ENCODE measurements at regions not wholly inside any gene's neighbourhood (a gene's known extent, or its start where the extent isn't known, plus 50 kb on each side); places are given as distances from the start of the nearest gene placed in this dataset.

- Mint-ChIP-seq H3K4me1 (peaks cover 0 to 11% (median 0%) of the 10 kb centered on the region in 7 donors), H3K27me3 (peaks cover 12 to 67% (median 44%) of the 10 kb centered on the region in 5 donors), H3K27ac (no peak overlapping the region), H3K36me3 (peaks cover 0 to 7% (median 3%) of the 10 kb centered on the region in 5 donors), H3K9me3 (peaks cover 0 to 7% (median 3%) of the 10 kb centered on the region in 11 donors), H3K4me3 (no peak overlapping the region)
- ATAC-seq (no peak), DNase-seq (no peak)
- ChIA-PET POLR2A (no interaction called here), CTCF (no interaction called here)
- Histone ChIP-seq H3K9me3 (ENCODE audit: control insufficient read depth in 2 of 3, low read length in 3 of 3) (no peaks in the 10 kb centered on the region), H3K36me3 (ENCODE audit: control insufficient read depth in 2 of 3, insufficient read depth in 3 of 3, low read length in 3 of 3) (no peaks in the 10 kb centered on the region), H3K4me3 (ENCODE audit: low read length) (no peak overlapping the region), H3K27me3 (ENCODE audit: control insufficient read depth in 2 of 2, insufficient read depth in 2 of 2, low read length in 2 of 2) (no peaks in the 10 kb centered on the region), H3K4me1 (ENCODE audit: control insufficient read depth in 2 of 2, insufficient read depth in 2 of 2, low read length in 2 of 2) (no peaks in the 10 kb centered on the region), H3K27ac (ENCODE audit: low read depth, low read length) (no peak overlapping the region)
- intact Hi-C loops (cut with micrococcal nuclease), result no loop called here
These were observed 50.3 kb downstream of the RBFOX3 start for GRCh38 chr17:79560527-79560926.

GRCh38 chr17:79559111-79559887 lies 51.6 kb downstream of the RBFOX3 start:
- no peak overlapping the region for H3K4me3 Mint-ChIP-seq
- no peak overlapping the region for H3K27ac Mint-ChIP-seq
- H3K36me3 Mint-ChIP-seq, result peaks cover 0 to 10% (median 3%) of the 10 kb centered on the region in 5 donors
- ATAC-seq (no peak), DNase-seq (no peak)
- H3K4me1 Mint-ChIP-seq, result peaks cover 0 to 11% (median 0%) of the 10 kb centered on the region in 7 donors
- POLR2A ChIA-PET, result no interaction called here
- intact Hi-C loops (cut with micrococcal nuclease), result no loop called here
- no peaks in the 10 kb centered on the region for H3K9me3 ChIP-seq (ENCODE audit: control insufficient read depth in 2 of 3, low read length in 3 of 3)
- no peaks in the 10 kb centered on the region for H3K36me3 ChIP-seq (ENCODE audit: control insufficient read depth in 2 of 3, insufficient read depth in 3 of 3, low read length in 3 of 3)
- H3K27me3 ChIP-seq (ENCODE audit: control insufficient read depth in 2 of 2, insufficient read depth in 2 of 2, low read length in 2 of 2), result no peaks in the 10 kb centered on the region
- H3K4me3 ChIP-seq (ENCODE audit: low read length), result no peak overlapping the region
- H3K4me1 ChIP-seq (ENCODE audit: control insufficient read depth in 2 of 2, insufficient read depth in 2 of 2, low read length in 2 of 2), result no peaks in the 10 kb centered on the region
- CTCF ChIA-PET, result no interaction called here
- H3K9me3 Mint-ChIP-seq, result peaks cover 0 to 9% (median 5%) of the 10 kb centered on the region in 11 donors
- no peak overlapping the region for H3K27ac ChIP-seq (ENCODE audit: low read depth, low read length)
- H3K27me3 Mint-ChIP-seq, result peaks cover 10 to 74% (median 42%) of the 10 kb centered on the region in 5 donors

GRCh38 chr17:79558091-79558900 lies 52.6 kb downstream of the RBFOX3 start:
- ATAC-seq (no peak), DNase-seq (no peak)
- peaks cover 0 to 10% (median 3%) of the 10 kb centered on the region in 5 donors for H3K36me3 Mint-ChIP-seq
- H3K27ac Mint-ChIP-seq, result no peak overlapping the region
- Histone ChIP-seq H3K4me3 (ENCODE audit: low read length) (no peak overlapping the region), H3K27ac (ENCODE audit: low read depth, low read length) (no peak overlapping the region), H3K4me1 (ENCODE audit: control insufficient read depth in 2 of 2, insufficient read depth in 2 of 2, low read length in 2 of 2) (no peaks in the 10 kb centered on the region), H3K27me3 (ENCODE audit: control insufficient read depth in 2 of 2, insufficient read depth in 2 of 2, low read length in 2 of 2) (no peaks in the 10 kb centered on the region), H3K36me3 (ENCODE audit: control insufficient read depth in 2 of 3, insufficient read depth in 3 of 3, low read length in 3 of 3) (no peaks in the 10 kb centered on the region), H3K9me3 (ENCODE audit: control insufficient read depth in 2 of 3, low read length in 3 of 3) (no peaks in the 10 kb centered on the region)
- no peak overlapping the region for H3K4me3 Mint-ChIP-seq
- POLR2A ChIA-PET, result no interaction called here
- H3K27me3 Mint-ChIP-seq, result peaks cover 4 to 65% (median 35%) of the 10 kb centered on the region in 5 donors
- H3K4me1 Mint-ChIP-seq, result peaks cover 0 to 11% (median 0%) of the 10 kb centered on the region in 7 donors
- H3K9me3 Mint-ChIP-seq, result peaks cover 0 to 12% (median 6%) of the 10 kb centered on the region in 11 donors
- intact Hi-C loops (cut with micrococcal nuclease), result no loop called here
- CTCF ChIA-PET, result no interaction called here

GRCh38 chr17:79557276-79558090 lies 53.4 kb downstream of the RBFOX3 start:
- intact Hi-C loops (cut with micrococcal nuclease), result no loop called here
- DNase-seq (no peak), ATAC-seq (no peak)
- no peak overlapping the region for H3K27ac Mint-ChIP-seq
- Histone ChIP-seq H3K27ac (ENCODE audit: low read depth, low read length) (no peak overlapping the region), H3K4me3 (ENCODE audit: low read length) (no peak overlapping the region), H3K27me3 (ENCODE audit: control insufficient read depth in 2 of 2, insufficient read depth in 2 of 2, low read length in 2 of 2) (no peaks in the 10 kb centered on the region), H3K4me1 (ENCODE audit: control insufficient read depth in 2 of 2, insufficient read depth in 2 of 2, low read length in 2 of 2) (no peaks in the 10 kb centered on the region), H3K9me3 (ENCODE audit: control insufficient read depth in 2 of 3, low read length in 3 of 3) (no peaks in the 10 kb centered on the region), H3K36me3 (ENCODE audit: control insufficient read depth in 2 of 3, insufficient read depth in 3 of 3, low read length in 3 of 3) (no peaks in the 10 kb centered on the region)
- peaks cover 0 to 11% (median 0%) of the 10 kb centered on the region in 7 donors for H3K4me1 Mint-ChIP-seq
- H3K27me3 Mint-ChIP-seq, result peaks cover 4 to 57% (median 34%) of the 10 kb centered on the region in 5 donors
- H3K36me3 Mint-ChIP-seq, result peaks cover 0 to 10% (median 3%) of the 10 kb centered on the region in 5 donors
- no peak overlapping the region for H3K4me3 Mint-ChIP-seq
- ChIA-PET POLR2A (no interaction called here), CTCF (no interaction called here)
- H3K9me3 Mint-ChIP-seq, result peaks cover 0 to 13% (median 6%) of the 10 kb centered on the region in 11 donors

GRCh38 chr17:79556271-79556670 lies 54.6 kb downstream of the RBFOX3 start:
- POLR2A ChIA-PET, result no interaction called here
- H3K4me1 Mint-ChIP-seq, result peaks cover 0 to 11% (median 0%) of the 10 kb centered on the region in 7 donors
- DNase-seq (no peak), ATAC-seq (peak; percentile 42)
- peak overlapping the region in 3 of 10 donors; percentile 22 to 60 (median 44) for H3K4me3 Mint-ChIP-seq
- intact Hi-C loops (cut with micrococcal nuclease), result no loop called here
- CTCF ChIA-PET, result no interaction called here
- Histone ChIP-seq H3K27me3 (ENCODE audit: control insufficient read depth in 2 of 2, insufficient read depth in 2 of 2, low read length in 2 of 2) (no peaks in the 10 kb centered on the region), H3K4me1 (ENCODE audit: control insufficient read depth in 2 of 2, insufficient read depth in 2 of 2, low read length in 2 of 2) (no peaks in the 10 kb centered on the region), H3K9me3 (ENCODE audit: control insufficient read depth in 2 of 3, low read length in 3 of 3) (no peaks in the 10 kb centered on the region), H3K4me3 (ENCODE audit: low read length) (no peak overlapping the region), H3K27ac (ENCODE audit: low read depth, low read length) (no peak overlapping the region), H3K36me3 (ENCODE audit: control insufficient read depth in 2 of 3, insufficient read depth in 3 of 3, low read length in 3 of 3) (no peaks in the 10 kb centered on the region)
- peaks cover 0 to 10% (median 3%) of the 10 kb centered on the region in 5 donors for H3K36me3 Mint-ChIP-seq
- peaks cover 0 to 15% (median 7%) of the 10 kb centered on the region in 11 donors for H3K9me3 Mint-ChIP-seq
- H3K27me3 Mint-ChIP-seq, result peaks cover 0 to 51% (median 25%) of the 10 kb centered on the region in 5 donors
- no peak overlapping the region for H3K27ac Mint-ChIP-seq

GRCh38 chr17:79555543-79555942 lies 55.3 kb downstream of the RBFOX3 start:
- Mint-ChIP-seq H3K4me1 (peaks cover 0 to 11% (median 0%) of the 10 kb centered on the region in 7 donors), H3K27me3 (peaks cover 0 to 44% (median 25%) of the 10 kb centered on the region in 5 donors), H3K4me3 (peak overlapping the region in 1 of 10 donors; percentile 0), H3K9me3 (peaks cover 0 to 15% (median 7%) of the 10 kb centered on the region in 11 donors), H3K27ac (no peak overlapping the region), H3K36me3 (peaks cover 0 to 10% (median 3%) of the 10 kb centered on the region in 5 donors)
- ATAC-seq (no peak), DNase-seq (no peak)
- H3K27ac ChIP-seq (ENCODE audit: low read depth, low read length), result no peak overlapping the region
- H3K4me3 ChIP-seq (ENCODE audit: low read length), result no peak overlapping the region
- ChIA-PET POLR2A (no interaction called here), CTCF (no interaction called here)
- no peaks in the 10 kb centered on the region for H3K36me3 ChIP-seq (ENCODE audit: control insufficient read depth in 2 of 3, insufficient read depth in 3 of 3, low read length in 3 of 3)
- intact Hi-C loops (cut with micrococcal nuclease), result no loop called here
- no peaks in the 10 kb centered on the region for H3K9me3 ChIP-seq (ENCODE audit: control insufficient read depth in 2 of 3, low read length in 3 of 3)
- H3K4me1 ChIP-seq (ENCODE audit: control insufficient read depth in 2 of 2, insufficient read depth in 2 of 2, low read length in 2 of 2), result no peaks in the 10 kb centered on the region
- no peaks in the 10 kb centered on the region for H3K27me3 ChIP-seq (ENCODE audit: control insufficient read depth in 2 of 2, insufficient read depth in 2 of 2, low read length in 2 of 2)

Data from naive thymus-derived CD4-positive, alpha-beta T cell (primary cell).